ENCODE measurements at regions not wholly inside any gene's neighbourhood (a gene's known extent, or its start where the extent isn't known, plus 50 kb on each side); places are given as distances from the start of the nearest gene placed in this dataset.

DNA sequence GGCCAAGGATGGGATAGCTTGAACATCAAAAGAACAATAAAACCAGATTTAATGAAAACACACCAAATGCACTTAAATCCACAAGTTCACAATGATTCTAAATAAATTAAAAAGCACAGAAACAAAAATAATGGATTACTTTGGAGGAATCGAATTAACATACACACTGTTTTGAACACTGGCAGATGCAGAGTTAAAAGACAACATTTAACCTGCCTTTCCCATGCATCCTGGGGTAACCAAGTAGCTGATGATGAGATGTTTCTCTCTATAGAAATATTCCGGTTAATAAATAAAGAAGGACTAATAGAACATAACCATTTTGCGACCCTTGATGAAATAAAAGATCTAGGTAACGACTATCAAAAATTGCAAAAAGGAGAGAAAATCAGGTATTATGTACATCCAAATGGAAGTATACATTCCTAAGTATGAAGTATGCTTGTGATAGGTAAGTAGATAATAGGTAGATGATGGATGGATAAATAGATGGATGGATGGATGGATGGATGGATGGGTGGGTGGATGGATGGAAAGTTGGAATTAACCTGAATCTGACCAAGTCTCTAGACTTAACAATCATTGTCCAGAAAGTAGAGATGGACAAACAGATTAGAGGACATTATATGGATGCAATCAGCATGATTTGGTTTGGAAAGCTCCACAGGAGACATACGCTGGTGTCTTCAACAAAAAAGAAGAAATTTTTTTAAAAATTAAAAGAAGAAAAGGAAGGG lies 57.4 kb upstream of the MYCN start:
- TF ChIP-seq CTCF (IDR thresholded peaks at IDR 0.05 in 4 of 5, conservative IDR thresholded peaks at IDR 0.05 in 1 of 5), result no peak
- no peak for TF ChIP-seq POLR2A (IDR thresholded peaks at IDR 0.05)
